ENCODE measurements at regions not wholly inside any gene's neighbourhood (a gene's known extent, or its start where the extent isn't known, plus 50 kb on each side); places are given as distances from the start of the nearest gene placed in this dataset.

GRCh38 chr6:40328386-40328985, 258.7 kb downstream of the LRFN2 start:
- H3F3A ChIP-seq (ENCODE audit: control insufficient read depth, insufficient read depth): no peaks in the 10 kb centered on the region
- TF ChIP-seq CTCF (IDR thresholded peaks at IDR 0.05; ENCODE audit: low read depth, low read length, poor library complexity, severe bottlenecking): peak; percentile 86
- TF ChIP-seq EZH2phosphoT487 (IDR thresholded peaks at IDR 0.05; ENCODE audit: borderline replicate concordance, low read length): no peak
- no peaks in the 10 kb centered on the region for H3K36me3 ChIP-seq (ENCODE audit: control insufficient read depth, low read length)
- H3K4me3 ChIP-seq (ENCODE audit: low read length): no peak overlapping the region
- peaks cover 7% of the 10 kb centered on the region for H3K4me1 ChIP-seq (ENCODE audit: control insufficient read depth, low read length)
- no peaks in the 10 kb centered on the region for H3K79me2 ChIP-seq (ENCODE audit: control insufficient read depth, low read length)
- no peak overlapping the region for H3K27ac ChIP-seq (ENCODE audit: low read depth, low read length)
- H3K4me2 ChIP-seq (ENCODE audit: low read length): no peak overlapping the region
- H3K27me3 ChIP-seq (ENCODE audit: control insufficient read depth, low read length): peaks cover 8% of the 10 kb centered on the region
- H4K20me1 ChIP-seq (ENCODE audit: control insufficient read depth, insufficient read depth, low read depth, low read length): no peaks in the 10 kb centered on the region
- H3K9me3 ChIP-seq (ENCODE audit: control insufficient read depth, insufficient read depth, low read length): no peaks in the 10 kb centered on the region
- H3K9me2 ChIP-seq (replicated peaks; ENCODE audit: control insufficient read depth, low read length): no peaks in the 10 kb centered on the region

GRCh38 chr6:40326714-40327421, 260.3 kb downstream of the LRFN2 start:
- no peaks in the 10 kb centered on the region for H3K9me3 ChIP-seq (ENCODE audit: control insufficient read depth, insufficient read depth, low read length)
- no peak overlapping the region for H3K27ac ChIP-seq (ENCODE audit: low read depth, low read length)
- no peak overlapping the region; the same call in 1 of the 2 replicates for H3K4me2 ChIP-seq (ENCODE audit: low read length)
- no peaks in the 10 kb centered on the region for H3K9me2 ChIP-seq (replicated peaks; ENCODE audit: control insufficient read depth, low read length)
- no peaks in the 10 kb centered on the region for H3K36me3 ChIP-seq (ENCODE audit: control insufficient read depth, low read length)
- peaks cover 10% of the 10 kb centered on the region for H3K27me3 ChIP-seq (ENCODE audit: control insufficient read depth, low read length)
- TF ChIP-seq EZH2phosphoT487 (IDR thresholded peaks at IDR 0.05; ENCODE audit: borderline replicate concordance, low read length) (no peak), CTCF (IDR thresholded peaks at IDR 0.05; ENCODE audit: low read depth, low read length, poor library complexity, severe bottlenecking) (no peak)
- H3K4me3 ChIP-seq (ENCODE audit: low read length): no peak overlapping the region
- no peaks in the 10 kb centered on the region for H3F3A ChIP-seq (ENCODE audit: control insufficient read depth, insufficient read depth)
- H3K4me1 ChIP-seq (ENCODE audit: control insufficient read depth, low read length): peaks cover 7% of the 10 kb centered on the region
- no peaks in the 10 kb centered on the region for H4K20me1 ChIP-seq (ENCODE audit: control insufficient read depth, insufficient read depth, low read depth, low read length)
- H3K79me2 ChIP-seq (ENCODE audit: control insufficient read depth, low read length): no peaks in the 10 kb centered on the region

GRCh38 chr6:40325791-40326190, 261.4 kb downstream of the LRFN2 start:
- TF ChIP-seq EZH2phosphoT487 (IDR thresholded peaks at IDR 0.05; ENCODE audit: borderline replicate concordance, low read length) (no peak), CTCF (IDR thresholded peaks at IDR 0.05; ENCODE audit: low read depth, low read length, poor library complexity, severe bottlenecking) (no peak)
- no peaks in the 10 kb centered on the region for H3K36me3 ChIP-seq (ENCODE audit: control insufficient read depth, low read length)
- no peaks in the 10 kb centered on the region for H3K79me2 ChIP-seq (ENCODE audit: control insufficient read depth, low read length)
- H3K4me2 ChIP-seq (ENCODE audit: low read length): no peak overlapping the region
- H3K27me3 ChIP-seq (ENCODE audit: control insufficient read depth, low read length): peaks cover 10% of the 10 kb centered on the region
- no peaks in the 10 kb centered on the region for H4K20me1 ChIP-seq (ENCODE audit: control insufficient read depth, insufficient read depth, low read depth, low read length)
- H3K9me2 ChIP-seq (replicated peaks; ENCODE audit: control insufficient read depth, low read length): no peaks in the 10 kb centered on the region
- H3K9me3 ChIP-seq (ENCODE audit: control insufficient read depth, insufficient read depth, low read length): no peaks in the 10 kb centered on the region
- no peaks in the 10 kb centered on the region for H3F3A ChIP-seq (ENCODE audit: control insufficient read depth, insufficient read depth)
- no peak overlapping the region for H3K4me3 ChIP-seq (ENCODE audit: low read length)
- peaks cover 7% of the 10 kb centered on the region for H3K4me1 ChIP-seq (ENCODE audit: control insufficient read depth, low read length)
- no peak overlapping the region for H3K27ac ChIP-seq (ENCODE audit: low read depth, low read length)
